RPMI8226 (cell line): ENCODE measurements at regions not wholly inside any gene's neighbourhood (a gene's known extent, or its start where the extent isn't known, plus 50 kb on each side); places are given as distances from the start of the nearest gene placed in this dataset.

Experiments
- DNase-seq: peaks from one replicate; pipeline ENCODE4 v3.0.0-alpha.2; 2015

GRCh38 chr18:48488388-48488850 lies 50.4 kb upstream of the CTIF start:
- DNase-seq = no peak

GRCh38 chr18:48486754-48487153 lies 52.1 kb upstream of the CTIF start:
- DNase-seq = no peak

- DNase-seq = no peak
These were observed 52.9 kb upstream of the CTIF start for GRCh38 chr18:48485828-48486405.

- DNase-seq = no peak
These were observed 57.7 kb upstream of the CTIF start for GRCh38 chr18:48481092-48481491.

GRCh38 chr18:48479531-48479930 lies 59.3 kb upstream of the CTIF start:
- DNase-seq = no peak

- DNase-seq = no peak
These were observed 61.5 kb upstream of the CTIF start for GRCh38 chr18:48477348-48477747.

- DNase-seq = no peak
These were observed 62.3 kb upstream of the CTIF start for GRCh38 chr18:48476550-48476917.

GRCh38 chr18:48475635-48476549 lies 62.9 kb upstream of the CTIF start:
- DNase-seq = peak; percentile 64

GRCh38 chr18:48473816-48474215 lies 64.6 kb upstream of the ZBTB7C start:
- DNase-seq = no peak

- no peak for DNase-seq
These were observed 63.4 kb upstream of the ZBTB7C start for GRCh38 chr18:48472610-48473009.

- DNase-seq = no peak
These were observed 61.4 kb upstream of the ZBTB7C start for GRCh38 chr18:48470484-48471180.

- no peak for DNase-seq
These were observed 59.0 kb upstream of the ZBTB7C start for GRCh38 chr18:48468151-48468550.

- no peak for DNase-seq
These were observed 58.0 kb upstream of the ZBTB7C start for GRCh38 chr18:48467231-48467630.

- no peak for DNase-seq
These were observed 53.3 kb upstream of the ZBTB7C start for GRCh38 chr18:48462510-48462909.

- no peak for DNase-seq
These were observed 51.9 kb upstream of the ZBTB7C start for GRCh38 chr18:48460929-48461583.

- DNase-seq = no peak
These were observed 50.3 kb upstream of the ZBTB7C start for GRCh38 chr18:48459465-48459864.

GRCh38 chr18:48459016-48459415 lies 49.8 kb upstream of the ZBTB7C start:
- DNase-seq = no peak
